H1 (cell line): ENCODE measurements at regions not wholly inside any gene's neighbourhood (a gene's known extent, or its start where the extent isn't known, plus 50 kb on each side); places are given as distances from the start of the nearest gene placed in this dataset.
"Not testable (repeated sequence)": the region's sequence is repeated elsewhere in the genome, so short reads cannot be mapped to it uniquely, and the experiment has no call there.

ENCODE experiments used
- CTCF ChIA-PET: fragments of 300-600 bp; sonication (Branson Sonifier 250); formaldehyde crosslinking; loops from one replicate; lab custom pipeline; 2021; ENCODE audit not compliant: partially characterized antibody; lab: Charles Lee
- POLR2A ChIA-PET: fragments of 300-600 bp; sonication (Branson Sonifier 250); formaldehyde crosslinking; loops from one replicate; lab custom pipeline; 2021; ENCODE audit warnings: inconsistent platforms; ENCODE audit not compliant: partially characterized antibody; lab: Charles Lee
- DNase-seq, 2 experiments: peaks; one replicate each; pipeline versions ENCODE4 v3.0.0 to v3.0.0-alpha.2; 2010 to 2022; ENCODE audit warnings: low spot score in 2 of 2, low read depth in 1 of 2, mixed read lengths in 1 of 2
- FAIRE-seq: peaks from 2 replicates; lab custom pipeline; 2011; peaks lifted over from hg19 to GRCh38; lab: Jason Lieb, UNC
- H2AFZ ChIP-seq: 2 replicates; pipeline ENCODE4 v1.8.1; 2012; ENCODE audit warnings: low read length, inconsistent platforms
- H2AK5ac ChIP-seq: 2 replicates; pipeline ENCODE4 v1.6.1; 2013; ENCODE audit warnings: low read depth, low read length
- H2BK120ac ChIP-seq: replicated peaks from 2 replicates; pipeline ENCODE3; 2013; ENCODE audit warnings: low read depth, low read length, inconsistent platforms
- H2BK12ac ChIP-seq: 2 replicates; pipeline ENCODE4 v1.6.1; 2013; ENCODE audit warnings: low read depth, low read length
- H2BK15ac ChIP-seq: 2 replicates; pipeline ENCODE4 v1.6.1; 2013; ENCODE audit warnings: low read length
- H2BK20ac ChIP-seq: 2 replicates; pipeline ENCODE4 v1.6.1; 2013; ENCODE audit warnings: low read length
- H2BK5ac ChIP-seq: 2 replicates; pipeline ENCODE4 v1.6.1; 2013; ENCODE audit warnings: low read depth, low read length
- H3K14ac ChIP-seq: 2 replicates; pipeline ENCODE4 v1.6.1; 2013; ENCODE audit warnings: inconsistent platforms; ENCODE audit not compliant: insufficient read length
- H3K18ac ChIP-seq: 2 replicates; pipeline ENCODE4 v1.6.1; 2013; ENCODE audit warnings: low read length; ENCODE audit errors: extremely low read depth
- H3K23ac ChIP-seq: 2 replicates; pipeline ENCODE4 v1.6.1; 2013; ENCODE audit warnings: inconsistent platforms; ENCODE audit not compliant: insufficient read length
- H3K23me2 ChIP-seq: 2 replicates; pipeline ENCODE4 v1.6.1; 2013; ENCODE audit warnings: low read depth, low read length
- H3K27ac ChIP-seq: 2 replicates; pipeline ENCODE4 v1.6.1; 2011; ENCODE audit warnings: low read depth, low read length, inconsistent platforms
- H3K27me3 ChIP-seq, 4 experiments: replicated peaks in 1 of 4; 1 replicate in 1 of 4; 2 replicates in 3 of 4; pipeline versions ENCODE4 v1.6.1 to v1.8.1; 2011 to 2013; ENCODE audit warnings: low read length in 3 of 4, mild to moderate bottlenecking in 3 of 4, inconsistent platforms in 2 of 4, mixed read lengths in 2 of 4, moderate library complexity in 1 of 4; ENCODE audit not compliant: control insufficient read depth in 3 of 4, insufficient read depth in 3 of 4; ENCODE audit errors: extremely low read depth in 1 of 4
- H3K36me3 ChIP-seq, 4 experiments: 2 replicates each; pipeline versions ENCODE4 v1.6.1 to v1.8.1; 2011 to 2013; ENCODE audit warnings: mild to moderate bottlenecking in 4 of 4, low read length in 3 of 4, moderate library complexity in 2 of 4, control low read depth in 1 of 4, inconsistent platforms in 1 of 4; ENCODE audit not compliant: insufficient read depth in 4 of 4, control insufficient read depth in 2 of 4
- H3K4ac ChIP-seq: replicated peaks from 2 replicates; pipeline ENCODE3; 2013; ENCODE audit warnings: low read length, low read depth, mixed read lengths, inconsistent platforms; ENCODE audit not compliant: insufficient read length
- H3K4me1 ChIP-seq, 4 experiments: replicated peaks in 1 of 4; 1 replicate in 1 of 4; 2 replicates in 3 of 4; pipeline versions ENCODE4 v1.6.1 to v1.8.1; 2011 to 2013; ENCODE audit warnings: low read length in 3 of 4, inconsistent platforms in 2 of 4, mixed read lengths in 1 of 4; ENCODE audit not compliant: insufficient read depth in 4 of 4, control insufficient read depth in 3 of 4
- H3K4me2 ChIP-seq, 2 experiments: 2 replicates each; pipeline versions ENCODE4 v1.6.1 to v1.8.1; 2011 to 2013; ENCODE audit warnings: low read depth in 2 of 2, low read length in 2 of 2, control low read depth in 1 of 2, inconsistent platforms in 1 of 2, mild to moderate bottlenecking in 1 of 2; ENCODE audit not compliant: insufficient read depth in 1 of 2
- H3K4me3 ChIP-seq, 4 experiments: fragments of 200-600, 300-600 bp in 1 of 4; sonication (generic), shearing (Covaris generic), sonication (Bioruptor Twin) in 1 of 4; 2 replicates each; pipeline versions ENCODE4 v1.5.1 to v1.8.1; 2011 to 2016; ENCODE audit warnings: low read length in 4 of 4, low read depth in 3 of 4, control low read depth in 2 of 4, inconsistent platforms in 2 of 4, mild to moderate bottlenecking in 2 of 4, mixed read lengths in 1 of 4, moderate library complexity in 1 of 4; ENCODE audit not compliant: insufficient read depth in 2 of 4; ENCODE audit errors: extremely low read depth in 1 of 4
- H3K56ac ChIP-seq: replicated peaks from 2 replicates; pipeline ENCODE3; 2013; ENCODE audit warnings: low read depth, mild to moderate bottlenecking, mixed read lengths, low read length, inconsistent platforms; ENCODE audit not compliant: insufficient read length
- H3K79me1 ChIP-seq: 2 replicates; pipeline ENCODE4 v1.6.1; 2013; ENCODE audit warnings: low read depth, low read length, control low read depth
- H3K79me2 ChIP-seq, 2 experiments: 2 replicates each; pipeline versions ENCODE4 v1.6.1 to v1.8.1; 2012 to 2013; ENCODE audit warnings: low read length in 2 of 2, mild to moderate bottlenecking in 2 of 2, inconsistent platforms in 1 of 2; ENCODE audit not compliant: insufficient read depth in 2 of 2, control insufficient read depth in 1 of 2
- H3K9ac ChIP-seq, 4 experiments: replicated peaks in 1 of 4; 1 replicate in 1 of 4; 2 replicates in 3 of 4; pipeline versions ENCODE4 v1.6.1 to v1.8.1; 2011 to 2013; ENCODE audit warnings: low read depth in 3 of 4, low read length in 3 of 4, control low read depth in 2 of 4, mild to moderate bottlenecking in 2 of 4, moderate library complexity in 2 of 4, inconsistent platforms in 1 of 4; ENCODE audit errors: extremely low read depth in 1 of 4
- H3K9me3 ChIP-seq, 2 experiments: 2 replicates each; pipeline versions ENCODE4 v1.6.1 to v1.8.1; 2012 to 2013; ENCODE audit warnings: mild to moderate bottlenecking in 2 of 2, moderate library complexity in 2 of 2, control low read depth in 1 of 2, inconsistent platforms in 1 of 2, low read depth in 1 of 2, low read length in 1 of 2, mixed read lengths in 1 of 2; ENCODE audit not compliant: insufficient read depth in 2 of 2
- H4K20me1 ChIP-seq, 2 experiments: replicated peaks in 1 of 2; 2 replicates each; pipeline versions ENCODE3 to v1.8.1; 2011 to 2013; ENCODE audit warnings: inconsistent platforms in 2 of 2, low read length in 2 of 2, mild to moderate bottlenecking in 1 of 2; ENCODE audit not compliant: insufficient read depth in 2 of 2, control insufficient read depth in 1 of 2
- H4K5ac ChIP-seq: 2 replicates; pipeline ENCODE4 v1.6.1; 2013; ENCODE audit warnings: low read length, low read depth, mixed read lengths, inconsistent platforms; ENCODE audit not compliant: insufficient read length
- H4K8ac ChIP-seq: 2 replicates; pipeline ENCODE4 v1.8.0; 2013; ENCODE audit warnings: mild to moderate bottlenecking, moderate library complexity, low read length, inconsistent platforms; ENCODE audit not compliant: insufficient read depth; ENCODE audit errors: extremely low read depth
- H4K91ac ChIP-seq: replicated peaks from 2 replicates; pipeline ENCODE3; 2013; ENCODE audit warnings: low read length, mixed read lengths, inconsistent platforms; ENCODE audit not compliant: insufficient read length
- WGBS, 2 experiments: shearing (Covaris generic) in 1 of 2; methylation state at CpG; one replicate each; pipeline versions ENCODE4 v1.1.6 to v1.1.7; 2013 to 2015; ENCODE audit warnings: low lambda C conversion rate in 2 of 2, mixed read lengths in 2 of 2, inconsistent platforms in 1 of 2, low coverage in 1 of 2, missing lambda C conversion rate in 1 of 2; ENCODE audit not compliant: insufficient replicate concordance in 2 of 2, insufficient coverage in 1 of 2, insufficient read length in 1 of 2; ENCODE audit errors: extremely low coverage in 1 of 2, missing lambda C conversion rate in 1 of 2; 5-methylcytosine and 5-hydroxymethylcytosine counted together

GRCh38 chr2:87075054-87075790, 53.6 kb upstream of the PLGLB1 start:
- DNase-seq, H3K18ac ChIP-seq, H4K91ac ChIP-seq, H2BK5ac ChIP-seq, H2BK12ac ChIP-seq, H2BK20ac ChIP-seq, H3K4me1 ChIP-seq, FAIRE-seq, POLR2A ChIA-PET, H3K79me1 ChIP-seq, H4K20me1 ChIP-seq, H3K23ac ChIP-seq, H3K56ac ChIP-seq, H3K4ac ChIP-seq, H3K36me3 ChIP-seq, H2BK120ac ChIP-seq, H4K8ac ChIP-seq, H2BK15ac ChIP-seq, CTCF ChIA-PET, H3K9me3 ChIP-seq, H2AFZ ChIP-seq, H4K5ac ChIP-seq, H3K23me2 ChIP-seq, H3K14ac ChIP-seq, H3K27ac ChIP-seq, H2AK5ac ChIP-seq, H3K27me3 ChIP-seq: not testable (repeated sequence)
- WGBS, 2 experiments, result 2% methylated on average over 12 of the region's 47 CpGs; no CpG with 5 or more reads in 1 of the 2 experiments
- peak overlapping the region in 2 of 4 experiments; percentile 34 to 63; a peak in 4 of 7 replicates for H3K9ac ChIP-seq
- H3K79me2 ChIP-seq, result peaks cover 0 to 23% of the 10 kb centered on the region in 2 experiments; a peak in 2 of 4 replicates
- H3K4me3 ChIP-seq, result peak overlapping the region; percentile 47 to 78 (median 58)
- H3K4me2 ChIP-seq, result peak overlapping the region; percentile 68 to 73
